Caco-2 (cell line): ENCODE measurements at regions not wholly inside any gene's neighbourhood (a gene's known extent, or its start where the extent isn't known, plus 50 kb on each side); places are given as distances from the start of the nearest gene placed in this dataset.

Experiments used
- BruUV-seq: library from RNA; stranded (reverse); fragments of 400-500 nt; replicated peaks from 2 replicates; lab custom pipeline; 2021; lab: Mats Ljungman, UMichigan
- CTCF ChIA-PET: fragments of 300-600 bp; sonication (Branson Sonifier 250); formaldehyde crosslinking; loops from one replicate; lab custom pipeline; 2022; ENCODE audit warnings: antibody characterized with exemption; lab: Charles Lee
- POLR2A ChIA-PET: fragments of 300-600 bp; sonication (Branson Sonifier 250); formaldehyde crosslinking; loops from one replicate; lab custom pipeline; 2022; ENCODE audit warnings: antibody characterized with exemption; lab: Charles Lee
- DNase-seq, 2 experiments: peaks; one replicate each; pipeline versions ENCODE4 v3.0.0 to v3.0.0-alpha.2; 2020 to 2022
- H3K27me3 ChIP-seq: replicated peaks from 2 replicates; pipeline ENCODE4 v1.6.0; 2011; ENCODE audit warnings: low read length; ENCODE audit not compliant: control insufficient read depth, insufficient read depth
- H3K36me3 ChIP-seq: 2 replicates; pipeline ENCODE4 v1.5.1; 2011; ENCODE audit warnings: low read length; ENCODE audit not compliant: control insufficient read depth, insufficient read depth
- H3K4me1 ChIP-seq: fragments of 250-450 bp; sonication (Bioruptor Pico); 2 replicates; pipeline ENCODE4 v1.5.1; 2020; ENCODE audit warnings: mild to moderate bottlenecking
- H3K4me3 ChIP-seq: 2 replicates; pipeline ENCODE4 v1.5.1; 2011; ENCODE audit warnings: low read depth, mild to moderate bottlenecking, control low read depth, low read length
- H3K9me3 ChIP-seq: fragments of 250-450 bp; sonication (Bioruptor Pico); 2 replicates; pipeline ENCODE4 v1.5.1; 2020; ENCODE audit warnings: mild to moderate bottlenecking, moderate library complexity
- H3K27ac Mint-ChIP-seq: one replicate; pipeline ENCODE4 v1.8.0; 2022; ENCODE audit warnings: mixed read lengths; ENCODE audit not compliant: unreplicated experiment
- H3K27me3 Mint-ChIP-seq: one replicate; pipeline ENCODE4 v1.8.0; 2022; ENCODE audit warnings: mixed read lengths; ENCODE audit not compliant: insufficient read depth, unreplicated experiment
- H3K36me3 Mint-ChIP-seq: one replicate; pipeline ENCODE4 v1.8.0; 2022; ENCODE audit warnings: mild to moderate bottlenecking, mixed read lengths; ENCODE audit not compliant: insufficient read depth, unreplicated experiment
- H3K4me1 Mint-ChIP-seq: one replicate; pipeline ENCODE4 v1.8.0; 2022; ENCODE audit warnings: low read depth, mixed read lengths; ENCODE audit not compliant: unreplicated experiment
- H3K4me3 Mint-ChIP-seq: one replicate; pipeline ENCODE4 v1.8.0; 2022; ENCODE audit warnings: mild to moderate bottlenecking, moderate library complexity, mixed read lengths; ENCODE audit not compliant: unreplicated experiment
- H3K9me3 Mint-ChIP-seq: one replicate; pipeline ENCODE4 v1.8.0; 2022; ENCODE audit warnings: mixed read lengths; ENCODE audit not compliant: unreplicated experiment
- CTCF ChIP-seq, 2 experiments: fragments of 200-600 bp in 1 of 2; IDR thresholded peaks; 1 replicate in 1 of 2; 2 replicates in 1 of 2; pipeline versions ENCODE4 v1.5.1 to v1.8.0; 2011 to 2022; ENCODE audit warnings: antibody characterized with exemption in 1 of 2, control low read depth in 1 of 2, inconsistent platforms in 1 of 2, low read depth in 1 of 2, low read length in 1 of 2, mild to moderate bottlenecking in 1 of 2, moderate library complexity in 1 of 2; ENCODE audit not compliant: insufficient read depth in 1 of 2, severe bottlenecking in 1 of 2, unreplicated experiment in 1 of 2
- intact Hi-C: fragments of 100-400 bp; cut with micrococcal nuclease; formaldehyde crosslinking; loops from one replicate; pipeline ENCODE4 v1.10.0; 2022; ENCODE audit not compliant: unreplicated experiment

- H3K27ac Mint-ChIP-seq: no peak overlapping the region
- H3K36me3 ChIP-seq: no peaks in the 10 kb centered on the region
- no peaks in the 10 kb centered on the region for H3K27me3 Mint-ChIP-seq
- TF ChIP-seq CTCF (IDR thresholded peaks at IDR 0.05; ENCODE audit: insufficient read depth in 1 of 2, low read depth in 1 of 2, low read length in 1 of 2, severe bottlenecking in 1 of 2, unreplicated experiment in 1 of 2): no peak
- no peak for DNase-seq
- no TSS peak for BruUV-seq
- no peaks in the 10 kb centered on the region for H3K9me3 ChIP-seq
- no peaks in the 10 kb centered on the region for H3K4me1 Mint-ChIP-seq
- H3K9me3 Mint-ChIP-seq: peaks cover 15% of the 10 kb centered on the region
- intact Hi-C loops: no loop called here
- ChIA-PET POLR2A (no interaction called here), CTCF (no interaction called here)
- H3K4me3 ChIP-seq: no peak overlapping the region
- H3K4me3 Mint-ChIP-seq: no peak overlapping the region
- no peaks in the 10 kb centered on the region for H3K4me1 ChIP-seq
- H3K27me3 ChIP-seq: no peaks in the 10 kb centered on the region; the same call in 1 of the 2 replicates
- no peaks in the 10 kb centered on the region for H3K36me3 Mint-ChIP-seq
These were observed 354.5 kb downstream of the NUAK1 start for GRCh38 chr12:105783983-105784947.

- no peak for DNase-seq
- no peaks in the 10 kb centered on the region for H3K36me3 ChIP-seq
- Mint-ChIP-seq H3K27me3 (no peaks in the 10 kb centered on the region), H3K4me3 (no peak overlapping the region), H3K36me3 (no peaks in the 10 kb centered on the region), H3K9me3 (peaks cover 30% of the 10 kb centered on the region), H3K27ac (no peak overlapping the region), H3K4me1 (no peaks in the 10 kb centered on the region)
- H3K4me1 ChIP-seq: no peaks in the 10 kb centered on the region
- ChIA-PET POLR2A (no interaction called here), CTCF (interaction anchor here (0.6 kb wide), 1 partner anchor 378 kb away, joined by 3 read pairs; no protein-coding TSS in a partner anchor)
- no peak for TF ChIP-seq CTCF (IDR thresholded peaks at IDR 0.05; ENCODE audit: insufficient read depth in 1 of 2, low read depth in 1 of 2, low read length in 1 of 2, severe bottlenecking in 1 of 2, unreplicated experiment in 1 of 2)
- no peak overlapping the region for H3K4me3 ChIP-seq
- BruUV-seq: no TSS peak
- no peaks in the 10 kb centered on the region for H3K27me3 ChIP-seq
- H3K9me3 ChIP-seq: no peaks in the 10 kb centered on the region
- intact Hi-C loops: no loop called here
These were observed 345.3 kb downstream of the NUAK1 start for GRCh38 chr12:105793421-105793820.

GRCh38 chr12:105798256-105798845, 340.4 kb downstream of the NUAK1 start:
- Histone ChIP-seq H3K4me1 (no peaks in the 10 kb centered on the region), H3K4me3 (no peak overlapping the region), H3K9me3 (no peaks in the 10 kb centered on the region), H3K36me3 (no peaks in the 10 kb centered on the region), H3K27me3 (no peaks in the 10 kb centered on the region)
- no peak overlapping the region for H3K27ac Mint-ChIP-seq
- no peaks in the 10 kb centered on the region for H3K36me3 Mint-ChIP-seq
- H3K9me3 Mint-ChIP-seq: peaks cover 10% of the 10 kb centered on the region
- H3K4me3 Mint-ChIP-seq: no peak overlapping the region
- H3K4me1 Mint-ChIP-seq: no peaks in the 10 kb centered on the region
- no peak for DNase-seq
- H3K27me3 Mint-ChIP-seq: no peaks in the 10 kb centered on the region
- intact Hi-C loops: no loop called here
- ChIA-PET CTCF (no interaction called here), POLR2A (no interaction called here)
- BruUV-seq: no TSS peak
- TF ChIP-seq CTCF (IDR thresholded peaks at IDR 0.05; ENCODE audit: insufficient read depth in 1 of 2, low read depth in 1 of 2, low read length in 1 of 2, severe bottlenecking in 1 of 2, unreplicated experiment in 1 of 2): no peak
